Breast epithelium (tissue), 4 donors: ENCODE measurements at regions not wholly inside any gene's neighbourhood (a gene's known extent, or its start where the extent isn't known, plus 50 kb on each side); places are given as distances from the start of the nearest gene placed in this dataset.
A peak's percentile ranks its signal among the peaks of the same experiment; 100 is the strongest.

ENCODE experiments used
- DNase-seq, 2 donors: peaks; one replicate each; pipeline ENCODE4 v3.0.0-alpha.2; 2019; ENCODE audit warnings: low spot score in 2 of 2
- H3K27ac ChIP-seq, 2 donors: fragments of 200-600 bp; sonication (generic) in 1 of 2; one replicate each; pipeline ENCODE4 v1.5.1; 2016 to 2019; ENCODE audit warnings: mild to moderate bottlenecking in 1 of 2
- H3K27me3 ChIP-seq, 2 donors: fragments of 200-600 bp; sonication (generic) in 1 of 2; one replicate each; pipeline versions ENCODE4 v1.5.1 to v1.6.0; 2017 to 2019; ENCODE audit warnings: control low read depth in 1 of 2, mild to moderate bottlenecking in 1 of 2
- H3K36me3 ChIP-seq: fragments of 200-600 bp; one replicate; pipeline ENCODE4 v1.5.1; 2019
- H3K4me1 ChIP-seq, 2 donors: fragments of 200-600 bp; sonication (generic); one replicate each; pipeline ENCODE4 v1.5.1; 2016 to 2019; ENCODE audit warnings: control low read depth in 1 of 2
- H3K4me3 ChIP-seq, 3 donors: fragments of 200-600 bp; sonication (generic); 1 replicate in 2 of 3; 2 replicates in 1 of 3; pipeline ENCODE4 v1.5.1; 2016 to 2019; ENCODE audit warnings: mild to moderate bottlenecking in 3 of 3, moderate library complexity in 2 of 3
- H3K9me3 ChIP-seq, 2 donors: fragments of 200-600 bp; sonication (generic) in 1 of 2; one replicate each; pipeline ENCODE4 v1.5.1; 2016 to 2019; ENCODE audit warnings: control low read depth in 1 of 2
- CTCF ChIP-seq, 3 donors: fragments of 450-650 bp; IDR thresholded peaks; one replicate each; pipeline ENCODE4 v1.5.1; 2016 to 2017; ENCODE audit warnings: antibody characterized with exemption in 3 of 3, mild to moderate bottlenecking in 3 of 3, moderate library complexity in 3 of 3
- POLR2A ChIP-seq: fragments of 450-650 bp; IDR thresholded peaks from one replicate; pipeline ENCODE4 v1.6.1; 2016; ENCODE audit warnings: antibody characterized with exemption, mild to moderate bottlenecking, moderate library complexity
- POLR2AphosphoS5 ChIP-seq, 3 donors: sonication (generic); formaldehyde crosslinking; IDR thresholded peaks; one replicate each; pipeline ENCODE4 v1.6.1; 2017; ENCODE audit warnings: antibody characterized with exemption in 3 of 3
- intact Hi-C: fragments of 100-400 bp; cut with DNase I; formaldehyde crosslinking; loops from one replicate; pipeline ENCODE4 v1.15.1; 2023; ENCODE audit warnings: low total_unique reads

DNA sequence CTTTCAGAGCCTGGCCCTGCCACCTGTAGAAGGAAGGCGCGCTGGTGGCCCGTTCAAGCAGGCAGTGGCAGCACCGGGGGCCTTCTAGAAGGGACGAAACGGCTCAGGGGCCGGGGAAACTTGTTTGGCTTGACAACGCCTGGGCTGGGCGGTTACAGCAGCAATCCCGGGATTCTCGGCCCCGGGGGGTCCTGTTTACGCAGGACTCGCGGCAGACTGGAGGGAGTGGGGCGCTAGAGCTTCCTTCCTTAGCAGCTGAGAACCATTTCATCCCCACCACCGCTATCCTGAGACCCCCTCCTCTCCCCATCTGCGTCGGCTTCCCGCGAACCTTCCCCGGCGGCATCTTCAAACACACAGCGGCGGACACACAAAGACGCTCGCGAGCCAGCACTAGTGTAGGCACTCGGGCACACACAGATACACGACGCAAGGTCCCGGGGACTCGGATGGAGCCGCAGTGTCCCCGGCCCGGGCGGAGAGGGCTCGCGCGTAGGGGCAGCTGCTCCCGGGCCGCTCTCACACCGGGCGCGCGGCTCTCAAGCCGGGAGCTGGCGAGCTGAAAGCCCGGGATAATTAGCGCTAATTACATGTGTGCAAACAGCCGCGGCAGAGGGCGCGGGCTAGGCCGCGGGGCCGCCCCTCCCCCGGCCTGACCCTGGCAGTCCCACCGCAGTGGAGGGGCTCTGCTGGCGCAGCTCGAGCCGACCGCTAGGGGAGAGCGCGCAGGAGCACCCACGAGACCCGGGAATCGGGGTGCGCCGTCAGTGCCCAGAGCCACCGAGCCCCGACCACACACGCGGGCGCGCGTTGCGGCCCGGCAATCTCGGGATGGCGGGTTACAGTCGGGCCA is 271.4 kb downstream of the FOXD2 start:
- no peak for DNase-seq
- Histone ChIP-seq H3K9me3 (no peaks in the 10 kb centered on the region), H3K27ac (peak overlapping the region in 1 of 2 donors; percentile 63), H3K4me1 (peaks cover 0 to 12% of the 10 kb centered on the region in 2 donors), H3K27me3 (peaks cover 3 to 70% of the 10 kb centered on the region in 2 donors), H3K36me3 (no peaks in the 10 kb centered on the region), H3K4me3 (peak overlapping the region; percentile 35 to 60 (median 38))
- no peak for TF ChIP-seq POLR2A
- TF ChIP-seq POLR2AphosphoS5 (IDR thresholded peaks at IDR 0.05) = no peak
- peak in 1 of 3 donors; percentile 21 for TF ChIP-seq CTCF (IDR thresholded peaks at IDR 0.05)
- intact Hi-C loops = no loop called here

DNA sequence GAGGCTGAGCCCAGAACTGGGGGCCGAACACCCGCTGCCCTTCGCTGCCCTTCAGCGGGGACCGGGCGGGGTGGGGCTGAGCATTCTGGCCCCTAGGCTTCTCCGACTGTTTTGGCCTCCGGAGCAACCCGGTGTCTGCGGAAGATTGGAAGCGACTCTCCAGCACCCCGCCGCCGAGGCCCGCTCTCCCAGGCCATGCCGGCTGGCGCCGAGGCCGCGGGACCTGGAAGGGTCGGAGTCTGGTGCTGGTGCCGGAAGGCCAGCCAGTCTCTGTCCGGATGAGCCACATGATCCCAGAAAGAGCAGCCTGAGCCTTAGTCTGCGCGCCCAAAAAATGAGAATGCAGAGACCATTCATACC is 272.0 kb downstream of the FOXD2 start:
- TF ChIP-seq POLR2AphosphoS5 (IDR thresholded peaks at IDR 0.05) (no peak), CTCF (IDR thresholded peaks at IDR 0.05) (no peak), POLR2A (no peak)
- DNase-seq = no peak
- peak overlapping the region; percentile 35 to 60 (median 38) for H3K4me3 ChIP-seq
- H3K9me3 ChIP-seq = no peaks in the 10 kb centered on the region
- H3K27ac ChIP-seq = peak overlapping the region in 1 of 2 donors; percentile 63
- intact Hi-C loops = loop anchor here (5.0 to 10.0 kb wide), 3 partner anchors 273 to 797 kb away; partner anchors contain the start of gene FOXD2
- no peaks in the 10 kb centered on the region for H3K36me3 ChIP-seq
- H3K27me3 ChIP-seq = peaks cover 3 to 76% of the 10 kb centered on the region in 2 donors
- H3K4me1 ChIP-seq = peaks cover 0 to 12% of the 10 kb centered on the region in 2 donors

DNA sequence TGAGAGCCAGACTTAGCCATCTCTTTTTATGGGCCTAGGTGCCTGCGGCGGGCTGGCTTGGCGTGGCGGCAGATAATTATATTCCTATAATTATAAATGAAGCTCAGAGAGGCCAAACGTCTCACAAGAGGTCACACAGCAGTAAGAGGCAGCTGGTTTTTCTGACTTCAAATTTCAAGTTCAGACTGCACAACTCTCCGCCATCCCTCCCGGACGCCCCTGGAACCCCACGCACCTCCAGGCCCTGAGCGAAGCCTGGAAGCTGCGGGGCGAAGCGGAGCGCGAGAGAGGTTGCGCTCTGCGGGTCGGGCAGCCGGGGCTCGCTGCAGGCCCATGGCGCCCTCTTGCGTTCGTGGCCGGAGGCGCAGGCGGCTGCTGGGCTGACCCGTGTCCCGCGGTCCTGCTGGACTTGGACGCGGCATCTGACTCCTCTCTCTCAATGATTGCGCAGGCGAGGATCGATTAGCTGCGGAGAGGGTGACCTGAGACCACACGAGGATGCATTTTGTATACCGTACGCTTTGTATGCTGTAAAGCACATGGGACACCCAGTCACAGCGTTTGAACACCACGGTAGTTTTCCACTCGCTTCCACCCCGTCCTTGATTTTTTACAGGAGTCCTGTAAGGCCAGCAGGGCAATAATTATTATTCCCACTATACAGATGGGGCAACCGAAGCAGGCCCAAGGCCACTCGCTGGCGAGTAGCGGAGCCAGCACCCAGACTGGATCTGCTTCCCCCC is 272.7 kb downstream of the FOXD2 start:
- Histone ChIP-seq H3K27ac (no peak overlapping the region), H3K27me3 (peaks cover 3 to 79% of the 10 kb centered on the region in 2 donors), H3K4me1 (peaks cover 0 to 12% of the 10 kb centered on the region in 2 donors), H3K4me3 (peak overlapping the region in 2 of 3 donors; percentile 38 to 60), H3K9me3 (no peaks in the 10 kb centered on the region), H3K36me3 (no peaks in the 10 kb centered on the region)
- intact Hi-C loops = loop anchor here (5.0 to 10.0 kb wide), 3 partner anchors 273 to 797 kb away; partner anchors contain the start of gene FOXD2
- DNase-seq = peak in 1 of 2 donors; percentile 66
- TF ChIP-seq CTCF (IDR thresholded peaks at IDR 0.05) (peak; percentile 70 to 89 (median 88)), POLR2AphosphoS5 (IDR thresholded peaks at IDR 0.05) (no peak)
